CD4-positive, alpha-beta T cell (primary cell): ENCODE measurements at regions not wholly inside any gene's neighbourhood (a gene's known extent, or its start where the extent isn't known, plus 50 kb on each side); places are given as distances from the start of the nearest gene placed in this dataset.

ENCODE experiments used
- ATAC-seq: fragments of 200-7000 bp; cut with Tn5 transposase; one replicate; pipeline ENCODE4 v1.10.0; 2022; ENCODE audit warnings: mild to moderate bottlenecking; ENCODE audit not compliant: poor library complexity
- CTCF ChIA-PET: fragments of 350-600 bp; sonication (Branson Sonifier 250); formaldehyde crosslinking; loops from one replicate; lab custom pipeline; 2021; ENCODE audit warnings: antibody characterized with exemption, inconsistent platforms; lab: Charles Lee
- POLR2A ChIA-PET: fragments of 350-600 bp; sonication (Branson Sonifier 250); formaldehyde crosslinking; loops from one replicate; lab custom pipeline; 2021; ENCODE audit warnings: antibody characterized with exemption, inconsistent platforms; lab: Charles Lee
- DNase-seq, 14 experiments: peaks; one replicate each; pipeline ENCODE4 v3.0.0-alpha.2; 2013 to 2020; ENCODE audit warnings: mixed read lengths in 2 of 14
- H3K27ac ChIP-seq, 2 donors: one replicate each; pipeline versions ENCODE4 v1.5.1 to v1.7.0; 2013; ENCODE audit warnings: low read length in 2 of 2, low read depth in 1 of 2, mild to moderate bottlenecking in 1 of 2
- H3K27me3 ChIP-seq, 2 experiments: 1 replicate in 1 of 2; 2 replicates in 1 of 2; pipeline versions ENCODE4 v1.6.1 to v1.7.0; 2013; ENCODE audit warnings: low read length in 2 of 2, control low read depth in 1 of 2, mild to moderate bottlenecking in 1 of 2, moderate library complexity in 1 of 2; ENCODE audit not compliant: insufficient read depth in 2 of 2, control insufficient read depth in 1 of 2
- H3K36me3 ChIP-seq: one replicate; pipeline ENCODE4 v1.6.1; 2013; ENCODE audit warnings: low read length, control low read depth; ENCODE audit not compliant: insufficient read depth
- H3K4me1 ChIP-seq: one replicate; pipeline ENCODE4 v1.6.1; 2013; ENCODE audit warnings: low read length, control low read depth; ENCODE audit not compliant: insufficient read depth
- H3K4me3 ChIP-seq: one replicate; pipeline ENCODE4 v1.5.1; 2013; ENCODE audit warnings: mild to moderate bottlenecking, low read length, moderate library complexity
- H3K9me3 ChIP-seq, 2 experiments: 1 replicate in 1 of 2; 2 replicates in 1 of 2; pipeline versions ENCODE4 v1.6.1 to v1.7.0; 2013; ENCODE audit warnings: low read length in 2 of 2, mild to moderate bottlenecking in 2 of 2, control low read depth in 1 of 2, moderate library complexity in 1 of 2; ENCODE audit not compliant: control insufficient read depth in 1 of 2, insufficient read depth in 1 of 2
- H3K27ac Mint-ChIP-seq: one replicate; pipeline ENCODE4 v1.8.0; 2020; ENCODE audit warnings: mixed read lengths
- H3K27me3 Mint-ChIP-seq: one replicate; pipeline ENCODE4 v1.8.0; 2021; ENCODE audit warnings: mixed read lengths
- H3K36me3 Mint-ChIP-seq: one replicate; pipeline ENCODE4 v1.8.0; 2021; ENCODE audit warnings: low read depth, mixed read lengths
- H3K4me1 Mint-ChIP-seq: one replicate; pipeline ENCODE4 v1.8.0; 2021; ENCODE audit warnings: low read depth, mixed read lengths
- H3K4me3 Mint-ChIP-seq: one replicate; pipeline ENCODE4 v1.8.0; 2020; ENCODE audit warnings: mild to moderate bottlenecking, mixed read lengths
- H3K9me3 Mint-ChIP-seq: one replicate; pipeline ENCODE4 v1.8.0; 2020; ENCODE audit warnings: mixed read lengths
- intact Hi-C, 2 experiments: fragments of 100-400 bp; cut with DNase I in 1 of 2; cut with micrococcal nuclease in 1 of 2; formaldehyde crosslinking; loops; one replicate each; pipeline versions ENCODE4 v1.15.1 to v1.9.0; 2023 to 2025; cut with DNase I, micrococcal nuclease
- TF ChIP-seq, protein P1 (sequence below): fragments of 200-600 bp; IDR thresholded peaks from one replicate; pipeline ENCODE4 v1.8.0; 2022; ENCODE audit warnings: antibody characterized with exemption, mild to moderate bottlenecking

DNA sequence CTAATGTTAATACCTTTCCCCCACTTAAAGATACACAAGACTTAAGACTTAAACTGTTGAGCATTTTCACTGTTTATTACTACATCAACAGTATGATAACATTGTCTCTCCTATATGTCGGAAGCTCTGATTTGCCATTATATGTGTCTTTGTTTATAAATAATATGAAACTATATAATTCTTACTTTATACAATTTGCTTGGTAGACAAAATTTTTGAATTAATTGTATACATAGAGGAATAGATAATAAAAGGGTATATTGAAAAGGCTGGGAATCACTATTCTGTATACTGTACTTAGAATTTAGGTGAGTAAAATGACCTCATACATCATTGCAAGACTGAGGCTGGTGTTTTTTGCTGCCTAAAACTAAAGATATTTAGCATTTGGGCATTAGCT lies 82.1 kb upstream of the HDAC9 start:
- ChIA-PET POLR2A (no interaction called here), CTCF (interaction anchor here (1.4 kb wide), 1 partner anchor 12 kb away, joined by 3 read pairs; no protein-coding TSS in a partner anchor)
- no peak overlapping the region for H3K4me3 Mint-ChIP-seq
- Histone ChIP-seq H3K4me1 (no peaks in the 10 kb centered on the region), H3K9me3 (no peaks in the 10 kb centered on the region), H3K27me3 (no peaks in the 10 kb centered on the region), H3K4me3 (no peak overlapping the region), H3K27ac (no peak overlapping the region), H3K36me3 (no peaks in the 10 kb centered on the region)
- intact Hi-C loops, result no loop called here
- no peaks in the 10 kb centered on the region for H3K4me1 Mint-ChIP-seq
- H3K27ac Mint-ChIP-seq, result no peak overlapping the region
- DNase-seq, result no peak
- H3K27me3 Mint-ChIP-seq, result peaks cover 4% of the 10 kb centered on the region
- H3K9me3 Mint-ChIP-seq, result no peaks in the 10 kb centered on the region
- ATAC-seq, result no peak
- TF ChIP-seq, protein P1, sequence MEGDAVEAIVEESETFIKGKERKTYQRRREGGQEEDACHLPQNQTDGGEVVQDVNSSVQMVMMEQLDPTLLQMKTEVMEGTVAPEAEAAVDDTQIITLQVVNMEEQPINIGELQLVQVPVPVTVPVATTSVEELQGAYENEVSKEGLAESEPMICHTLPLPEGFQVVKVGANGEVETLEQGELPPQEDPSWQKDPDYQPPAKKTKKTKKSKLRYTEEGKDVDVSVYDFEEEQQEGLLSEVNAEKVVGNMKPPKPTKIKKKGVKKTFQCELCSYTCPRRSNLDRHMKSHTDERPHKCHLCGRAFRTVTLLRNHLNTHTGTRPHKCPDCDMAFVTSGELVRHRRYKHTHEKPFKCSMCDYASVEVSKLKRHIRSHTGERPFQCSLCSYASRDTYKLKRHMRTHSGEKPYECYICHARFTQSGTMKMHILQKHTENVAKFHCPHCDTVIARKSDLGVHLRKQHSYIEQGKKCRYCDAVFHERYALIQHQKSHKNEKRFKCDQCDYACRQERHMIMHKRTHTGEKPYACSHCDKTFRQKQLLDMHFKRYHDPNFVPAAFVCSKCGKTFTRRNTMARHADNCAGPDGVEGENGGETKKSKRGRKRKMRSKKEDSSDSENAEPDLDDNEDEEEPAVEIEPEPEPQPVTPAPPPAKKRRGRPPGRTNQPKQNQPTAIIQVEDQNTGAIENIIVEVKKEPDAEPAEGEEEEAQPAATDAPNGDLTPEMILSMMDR, result no peak
- H3K36me3 Mint-ChIP-seq, result no peaks in the 10 kb centered on the region

DNA sequence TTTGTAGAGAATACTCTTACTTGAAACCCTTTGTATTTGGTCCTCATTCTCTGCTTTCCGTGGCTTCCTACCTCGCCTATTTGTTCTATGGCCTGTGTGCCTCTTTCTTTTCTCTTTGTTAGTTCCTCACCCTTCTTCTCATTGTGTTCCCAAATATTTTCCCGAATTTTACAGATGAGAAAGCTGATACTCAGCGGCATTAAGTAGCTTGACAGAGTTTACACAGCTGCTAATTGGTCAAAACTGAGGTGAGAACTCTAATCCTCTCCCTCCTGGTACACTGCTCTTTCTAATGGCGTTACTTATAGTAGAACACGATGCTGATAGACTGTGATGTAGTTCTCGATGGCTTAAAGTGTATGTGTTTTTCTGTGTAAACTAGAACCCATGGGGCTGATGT lies 80.7 kb upstream of the HDAC9 start:
- Histone ChIP-seq H3K27ac (no peak overlapping the region), H3K9me3 (no peaks in the 10 kb centered on the region), H3K36me3 (no peaks in the 10 kb centered on the region), H3K27me3 (no peaks in the 10 kb centered on the region), H3K4me1 (no peaks in the 10 kb centered on the region), H3K4me3 (no peak overlapping the region)
- no peaks in the 10 kb centered on the region for H3K36me3 Mint-ChIP-seq
- ChIA-PET CTCF (no interaction called here), POLR2A (no interaction called here)
- no peak overlapping the region for H3K4me3 Mint-ChIP-seq
- H3K27me3 Mint-ChIP-seq, result peaks cover 4% of the 10 kb centered on the region
- ATAC-seq (no peak), DNase-seq (no peak)
- intact Hi-C loops, result no loop called here
- TF ChIP-seq, protein P1, result no peak
- H3K27ac Mint-ChIP-seq, result no peak overlapping the region
- H3K9me3 Mint-ChIP-seq, result no peaks in the 10 kb centered on the region
- no peaks in the 10 kb centered on the region for H3K4me1 Mint-ChIP-seq

DNA sequence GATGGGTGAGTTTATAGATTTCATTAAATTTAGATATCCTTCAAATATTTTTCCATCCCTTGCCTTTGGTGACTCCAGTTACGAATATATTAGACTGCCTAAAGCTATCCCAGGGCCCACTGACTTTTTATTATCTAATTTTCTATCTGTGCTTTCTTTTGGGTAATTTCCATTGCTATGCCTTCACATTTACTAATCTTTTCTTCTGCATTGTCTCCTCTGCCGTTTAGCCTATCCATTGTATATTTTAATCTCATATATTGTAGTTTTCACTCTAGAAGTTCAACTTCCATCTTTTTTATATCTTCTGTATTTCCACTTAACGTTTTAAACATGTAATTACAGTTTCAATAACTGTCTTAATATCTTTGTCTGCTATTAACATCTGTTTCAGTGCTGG lies 78.6 kb upstream of the HDAC9 start:
- intact Hi-C loops, result no loop called here
- ChIA-PET CTCF (interaction anchor here (1.1 kb wide), 1 partner anchor 9 kb away, joined by 3 read pairs; no protein-coding TSS in a partner anchor), POLR2A (no interaction called here)

More for the DNA sequence above, 78.6 kb upstream of the HDAC9 start:
- H3K4me1 Mint-ChIP-seq, result no peaks in the 10 kb centered on the region
- H3K9me3 Mint-ChIP-seq, result no peaks in the 10 kb centered on the region
- no peaks in the 10 kb centered on the region for H3K4me1 ChIP-seq
- no peaks in the 10 kb centered on the region for H3K36me3 Mint-ChIP-seq
- no peak overlapping the region for H3K4me3 ChIP-seq
- no peaks in the 10 kb centered on the region for H3K36me3 ChIP-seq
- H3K9me3 ChIP-seq, result no peaks in the 10 kb centered on the region
- DNase-seq (no peak), ATAC-seq (no peak)
- TF ChIP-seq, protein P1, result no peak
- no peak overlapping the region for H3K4me3 Mint-ChIP-seq
- H3K27me3 ChIP-seq, result no peaks in the 10 kb centered on the region
- H3K27ac Mint-ChIP-seq, result no peak overlapping the region
- H3K27me3 Mint-ChIP-seq, result peaks cover 4% of the 10 kb centered on the region
- no peak overlapping the region for H3K27ac ChIP-seq
